Ramos (cell line): ENCODE measurements at regions not wholly inside any gene's neighbourhood (a gene's known extent, or its start where the extent isn't known, plus 50 kb on each side); places are given as distances from the start of the nearest gene placed in this dataset.
"Not testable (repeated sequence)": the region's sequence is repeated elsewhere in the genome, so short reads cannot be mapped to it uniquely, and the experiment has no call there.

ENCODE experiments used
- in situ Hi-C: fragments of 300-500 bp; cut with MboI; formaldehyde crosslinking; loops from one replicate; pipeline ENCODE4 v1.14.3; 2022; ENCODE audit warnings: low sequenced_read_pairs; ENCODE audit not compliant: unreplicated experiment

GRCh38 chr15:70248116-70249025 is 150.7 kb upstream of the TLE3 start:
- in situ Hi-C loops: no loop called here

- in situ Hi-C loops: no loop called here
These were observed 149.6 kb upstream of the TLE3 start for GRCh38 chr15:70247281-70247680.

GRCh38 chr15:70246623-70247220 is 149.0 kb upstream of the TLE3 start:
- in situ Hi-C loops: no loop called here

GRCh38 chr15:70245932-70246622 is 148.4 kb upstream of the TLE3 start:
- in situ Hi-C loops: no loop called here

- in situ Hi-C loops: no loop called here
These were observed 147.3 kb upstream of the TLE3 start for GRCh38 chr15:70244978-70245542.

- in situ Hi-C loops: no loop called here
These were observed 146.2 kb upstream of the TLE3 start for GRCh38 chr15:70243686-70244540.

- in situ Hi-C loops: no loop called here
These were observed 145.4 kb upstream of the TLE3 start for GRCh38 chr15:70242951-70243685.

- in situ Hi-C loops: no loop called here
These were observed 144.0 kb upstream of the TLE3 start for GRCh38 chr15:70241561-70242320.

- in situ Hi-C loops: no loop called here
These were observed 143.2 kb upstream of the TLE3 start for GRCh38 chr15:70240820-70241430.

- in situ Hi-C loops: no loop called here
These were observed 142.4 kb upstream of the TLE3 start for GRCh38 chr15:70240082-70240481.

- in situ Hi-C loops: no loop called here
These were observed 141.2 kb upstream of the TLE3 start for GRCh38 chr15:70238917-70239316.

- in situ Hi-C loops: no loop called here
These were observed 139.9 kb upstream of the TLE3 start for GRCh38 chr15:70237626-70238025.

GRCh38 chr15:70236341-70237086 is 138.8 kb upstream of the TLE3 start:
- in situ Hi-C loops: no loop called here

- in situ Hi-C loops: no loop called here
These were observed 137.6 kb upstream of the TLE3 start for GRCh38 chr15:70235347-70235746.

- in situ Hi-C loops: no loop called here
These were observed 136.7 kb upstream of the TLE3 start for GRCh38 chr15:70234256-70234905.

- in situ Hi-C loops: no loop called here
These were observed 133.8 kb upstream of the TLE3 start for GRCh38 chr15:70231484-70231883.

GRCh38 chr15:70227918-70228317 is 130.2 kb upstream of the TLE3 start:
- in situ Hi-C loops: not testable (repeated sequence)
